Stomach (tissue), 8 donors: ENCODE measurements at regions not wholly inside any gene's neighbourhood (a gene's known extent, or its start where the extent isn't known, plus 50 kb on each side); places are given as distances from the start of the nearest gene placed in this dataset.

ENCODE experiments used
- DNase-seq, 2 donors: peaks; one replicate each; pipeline versions ENCODE4 v3.0.0 to v3.0.0-alpha.2; 2013 to 2019
- H3K27ac ChIP-seq, 5 donors: fragments of 200-600 bp in 4 of 5; sonication (generic) in 4 of 5; one replicate each; pipeline ENCODE4 v1.5.1; 2013 to 2019; ENCODE audit warnings: mild to moderate bottlenecking in 1 of 5, moderate library complexity in 1 of 5
- H3K27me3 ChIP-seq, 3 donors: fragments of 200-600 bp; sonication (generic); one replicate each; pipeline ENCODE4 v1.5.1; 2017 to 2019; ENCODE audit warnings: mixed run types in 1 of 3
- H3K36me3 ChIP-seq, 4 donors: fragments of 200-600 bp; sonication (generic); 1 replicate in 3 of 4; 2 replicates in 1 of 4; pipeline ENCODE4 v1.5.1; 2016 to 2019
- H3K4me1 ChIP-seq, 4 donors: fragments of 200-600 bp; sonication (generic); one replicate each; pipeline ENCODE4 v1.5.1; 2016 to 2019
- H3K4me3 ChIP-seq, 4 donors: fragments of 200-600 bp; sonication (generic) in 3 of 4; one replicate each; pipeline ENCODE4 v1.5.1; 2016 to 2019; ENCODE audit warnings: mild to moderate bottlenecking in 1 of 4
- H3K9me3 ChIP-seq, 4 donors: fragments of 200-600 bp; sonication (generic); one replicate each; pipeline ENCODE4 v1.5.1; 2016 to 2019
- CTCF ChIP-seq, 7 experiments: fragments of 450-650 bp in 4 of 7; fragments of 200-600 bp in 3 of 7; sonication (generic) in 3 of 7; IDR thresholded peaks; one replicate each; pipeline ENCODE4 v1.5.1; 2016 to 2019; ENCODE audit warnings: antibody characterized with exemption in 7 of 7, control low read depth in 2 of 7, mild to moderate bottlenecking in 1 of 7
- EP300 ChIP-seq: sonication (generic); formaldehyde crosslinking; IDR thresholded peaks from one replicate; pipeline ENCODE4 v1.6.1; 2017; ENCODE audit warnings: antibody characterized with exemption
- POLR2A ChIP-seq, 4 donors: fragments of 450-650 bp; IDR thresholded peaks; one replicate each; pipeline ENCODE4 v1.6.1; 2016; ENCODE audit warnings: antibody characterized with exemption in 4 of 4, control low read depth in 2 of 4, mild to moderate bottlenecking in 1 of 4, moderate library complexity in 1 of 4
- POLR2AphosphoS5 ChIP-seq, 3 donors: sonication (generic); formaldehyde crosslinking; IDR thresholded peaks; one replicate each; pipeline ENCODE4 v1.6.1; 2016; ENCODE audit warnings: antibody characterized with exemption in 3 of 3
- WGBS, 5 donors: extraction: QIAGEN DNeasy Blood & Tissue Kit in 3 of 5; methylation state at CpG; one replicate each; pipeline versions ENCODE4 v1.1.5 to v1.1.7; 2013 to 2018; 5-methylcytosine and 5-hydroxymethylcytosine counted together
- intact Hi-C: fragments of 100-400 bp; cut with DNase I; formaldehyde crosslinking; loops from one replicate; pipeline ENCODE4 v1.15.1; 2023; ENCODE audit warnings: low total_unique reads
- donor health status: healthy with polysubstance abuse.
- donor health status: Bipolar disorder and iron deficiency.
- donor health status: healthy.

GRCh38 chr2:62587592-62587991 is 81.6 kb upstream of the TMEM17 start:
- no peaks in the 10 kb centered on the region for H3K9me3 ChIP-seq
- TF ChIP-seq POLR2A (IDR thresholded peaks at IDR 0.05) (no peak), CTCF (IDR thresholded peaks at IDR 0.05) (no peak), EP300 (no peak), POLR2AphosphoS5 (IDR thresholded peaks at IDR 0.05) (no peak)
- no peak for DNase-seq
- no peaks in the 10 kb centered on the region for H3K36me3 ChIP-seq
- intact Hi-C loops, result no loop called here
- H3K4me1 ChIP-seq, result no peaks in the 10 kb centered on the region
- no peak overlapping the region for H3K4me3 ChIP-seq
- no peak overlapping the region for H3K27ac ChIP-seq
- no peaks in the 10 kb centered on the region for H3K27me3 ChIP-seq
- WGBS, 5 donors, result 59 to 78% (median 72%) methylated on average over 3 of the region's 3 CpGs

GRCh38 chr2:62586981-62587380 is 81.0 kb upstream of the TMEM17 start:
- DNase-seq, result no peak
- no peaks in the 10 kb centered on the region for H3K27me3 ChIP-seq
- intact Hi-C loops, result no loop called here
- TF ChIP-seq EP300, result no peak
- TF ChIP-seq POLR2AphosphoS5 (IDR thresholded peaks at IDR 0.05), result no peak
- TF ChIP-seq CTCF (IDR thresholded peaks at IDR 0.05), result no peak
- TF ChIP-seq POLR2A (IDR thresholded peaks at IDR 0.05), result no peak
- H3K27ac ChIP-seq, result no peak overlapping the region
- WGBS, 5 donors, result 81 to 90% (median 86%) methylated on average over 2 of the region's 2 CpGs
- no peak overlapping the region for H3K4me3 ChIP-seq
- no peaks in the 10 kb centered on the region for H3K9me3 ChIP-seq
- H3K4me1 ChIP-seq, result no peaks in the 10 kb centered on the region
- no peaks in the 10 kb centered on the region for H3K36me3 ChIP-seq

GRCh38 chr2:62578803-62579640 is 73.0 kb upstream of the TMEM17 start:
- no peaks in the 10 kb centered on the region for H3K9me3 ChIP-seq
- intact Hi-C loops, result no loop called here
- no peak for DNase-seq
- peaks cover 0 to 14% (median 7%) of the 10 kb centered on the region in 4 donors for H3K4me1 ChIP-seq
- no peaks in the 10 kb centered on the region for H3K27me3 ChIP-seq
- peak overlapping the region in 3 of 5 donors; percentile 1 to 38 (median 14) for H3K27ac ChIP-seq
- 61 to 76% (median 69%) methylated on average over 7 of the region's 7 CpGs for WGBS, 5 donors
- TF ChIP-seq POLR2A (IDR thresholded peaks at IDR 0.05) (no peak), POLR2AphosphoS5 (IDR thresholded peaks at IDR 0.05) (peak in 1 of 3 donors; percentile 9)
- H3K4me3 ChIP-seq, result no peak overlapping the region
- H3K36me3 ChIP-seq, result no peaks in the 10 kb centered on the region

- Histone ChIP-seq H3K27me3 (no peaks in the 10 kb centered on the region), H3K4me3 (no peak overlapping the region), H3K4me1 (peaks cover 0 to 14% (median 7%) of the 10 kb centered on the region in 4 donors), H3K36me3 (no peaks in the 10 kb centered on the region), H3K27ac (peak overlapping the region in 3 of 5 donors; percentile 1 to 38 (median 14)), H3K9me3 (no peaks in the 10 kb centered on the region)
- TF ChIP-seq POLR2A (IDR thresholded peaks at IDR 0.05), result no peak
- TF ChIP-seq POLR2AphosphoS5 (IDR thresholded peaks at IDR 0.05), result peak in 1 of 3 donors; percentile 68
- no peak for TF ChIP-seq EP300
- TF ChIP-seq CTCF (IDR thresholded peaks at IDR 0.05), result no peak
- intact Hi-C loops, result no loop called here
- no peak for DNase-seq
- 37 to 61% (median 49%) methylated on average over 2 of the region's 2 CpGs for WGBS, 5 donors
These were observed 72.2 kb upstream of the TMEM17 start for GRCh38 chr2:62577994-62578781.
